Panc1 (cell line): ENCODE measurements at regions not wholly inside any gene's neighbourhood (a gene's known extent, or its start where the extent isn't known, plus 50 kb on each side); places are given as distances from the start of the nearest gene placed in this dataset.

Source experiments
- ATAC-seq: fragments of 200-7000 bp; cut with Tn5 transposase; 2 replicates; pipeline ENCODE4 v1.9.1; 2020; ENCODE audit warnings: mild to moderate bottlenecking, moderate library complexity
- BruUV-seq: library from RNA; stranded (reverse); fragments of 400-500 nt; replicated peaks from 2 replicates; lab custom pipeline; 2021; lab: Mats Ljungman, UMichigan
- CTCF ChIA-PET: fragments of 300-600 bp; sonication (Branson Sonifier 250); formaldehyde crosslinking; loops from one replicate; lab custom pipeline; 2022; ENCODE audit warnings: antibody characterized with exemption; lab: Charles Lee
- POLR2A ChIA-PET: fragments of 300-600 bp; sonication (Branson Sonifier 250); formaldehyde crosslinking; loops from one replicate; lab custom pipeline; 2022; ENCODE audit warnings: antibody characterized with exemption; lab: Charles Lee
- DNase-seq: peaks from one replicate; pipeline ENCODE4 v3.0.0-alpha.2; 2010; ENCODE audit warnings: low read depth, low spot score
- H3K27ac ChIP-seq: 2 replicates; pipeline ENCODE4 v1.5.1; 2011; ENCODE audit warnings: mild to moderate bottlenecking, low read length, inconsistent platforms
- H3K27me3 ChIP-seq: fragments of 200-500 bp; sonication (Bioruptor generic); 2 replicates; pipeline ENCODE4 v1.6.0; 2014; ENCODE audit warnings: low read length, inconsistent platforms; ENCODE audit not compliant: control insufficient read depth, insufficient read depth
- H3K36me3 ChIP-seq: fragments of 200-500 bp; sonication (Bioruptor generic); 2 replicates; pipeline ENCODE4 v1.5.1; 2014; ENCODE audit warnings: inconsistent platforms, mild to moderate bottlenecking, low read length, moderate library complexity; ENCODE audit not compliant: control insufficient read depth, insufficient read depth
- H3K4me1 ChIP-seq: 2 replicates; pipeline ENCODE4 v1.5.1; 2011; ENCODE audit warnings: inconsistent platforms, mild to moderate bottlenecking, low read length, moderate library complexity; ENCODE audit not compliant: control insufficient read depth, insufficient read depth
- H3K4me3 ChIP-seq, 2 experiments: 2 replicates each; pipeline ENCODE4 v1.5.1; 2011 to 2012; ENCODE audit warnings: low read depth in 2 of 2, low read length in 2 of 2, mild to moderate bottlenecking in 2 of 2, inconsistent platforms in 1 of 2, moderate library complexity in 1 of 2
- H3K9me3 ChIP-seq: fragments of 200-500 bp; sonication (Bioruptor generic); 2 replicates; pipeline ENCODE4 v1.5.1; 2014; ENCODE audit warnings: low read depth, mild to moderate bottlenecking, inconsistent platforms, low read length, moderate library complexity; ENCODE audit not compliant: control insufficient read depth, insufficient read depth
- CTCF ChIP-seq: fragments of 450-650 bp; IDR thresholded peaks from 2 replicates; pipeline ENCODE4 v1.5.1; 2017; ENCODE audit warnings: mild to moderate bottlenecking
- POLR2AphosphoS5 ChIP-seq: IDR thresholded peaks from 2 replicates; pipeline ENCODE4 v1.6.1; 2012; ENCODE audit warnings: mild to moderate bottlenecking, low read depth, low read length, moderate library complexity
- REST ChIP-seq, 2 experiments: IDR thresholded peaks; 2 replicates each; pipeline ENCODE4 v1.6.1; 2011 to 2012; ENCODE audit warnings: low read depth in 2 of 2, control low read depth in 1 of 2, low read length in 1 of 2, mild to moderate bottlenecking in 1 of 2, moderate library complexity in 1 of 2; ENCODE audit not compliant: insufficient read depth in 1 of 2
- SIN3A ChIP-seq: IDR thresholded peaks from 2 replicates; pipeline ENCODE4 v1.6.1; 2012; ENCODE audit warnings: low read depth, mild to moderate bottlenecking, low read length, moderate library complexity, borderline replicate concordance; ENCODE audit not compliant: insufficient read depth
- TCF7L2 ChIP-seq: IDR thresholded peaks from 2 replicates; pipeline ENCODE4 v1.6.1; 2011; ENCODE audit warnings: mild to moderate bottlenecking, low read depth, low read length, inconsistent platforms
- in situ Hi-C: cut with HindIII; loops from 2 replicates; pipeline ENCODE4 v1.10.0; 2016; ENCODE audit warnings: low sequenced_read_pairs, low pct_unique_long_range_greater_than_20kb
- intact Hi-C: fragments of 100-400 bp; cut with micrococcal nuclease; formaldehyde crosslinking; loops from one replicate; pipeline ENCODE4 v1.10.0; 2022; ENCODE audit not compliant: unreplicated experiment

GRCh38 chr14:73796893-73797542 lies 54.6 kb upstream of the PTGR2 start:
- intact Hi-C loops (no loop called here), in situ Hi-C loops (no loop called here)
- no TSS peak for BruUV-seq
- ChIA-PET CTCF (no interaction called here), POLR2A (interaction anchor here (0.6 kb wide), 1 partner anchor 70 kb away, joined by 4 read pairs; no protein-coding TSS in a partner anchor)
- Histone ChIP-seq H3K4me1 (peaks cover 7% of the 10 kb centered on the region; the same call in 1 of the 2 replicates), H3K9me3 (no peaks in the 10 kb centered on the region), H3K4me3 (no peak overlapping the region), H3K36me3 (no peaks in the 10 kb centered on the region), H3K27me3 (no peaks in the 10 kb centered on the region), H3K27ac (peak overlapping the region; percentile 40; the same call in 1 of the 2 replicates)
- no peak for DNase-seq
- ATAC-seq, result no peak
- TF ChIP-seq POLR2AphosphoS5, result no peak
- TF ChIP-seq REST (IDR thresholded peaks at IDR 0.05; ENCODE audit: insufficient read depth in 1 of 2, low read depth in 2 of 2, low read length in 1 of 2), result no peak
- TF ChIP-seq SIN3A, result no peak
- no peak for TF ChIP-seq CTCF
- no peak for TF ChIP-seq TCF7L2

DNA sequence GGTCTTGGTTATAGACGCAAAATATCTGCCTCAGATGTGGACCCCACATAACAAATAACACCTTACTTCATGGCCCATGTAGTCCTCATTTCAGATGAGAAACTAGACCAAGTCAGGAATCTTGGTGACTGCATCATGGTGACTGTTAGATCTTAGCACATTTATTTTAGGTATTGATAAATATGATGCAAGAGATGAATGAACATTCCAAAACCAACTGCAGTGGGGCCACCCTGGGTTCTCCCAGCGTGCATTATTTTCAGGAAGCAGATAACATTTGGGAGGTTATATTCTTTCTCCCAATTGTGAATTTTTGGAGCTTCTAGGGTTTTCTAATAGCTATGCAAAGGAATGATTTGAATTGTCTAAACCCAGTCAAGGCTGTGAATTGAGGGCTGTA lies 55.2 kb upstream of the PTGR2 start:
- ChIA-PET POLR2A (interaction anchor here (0.6 kb wide), 1 partner anchor 71 kb away, joined by 4 read pairs; no protein-coding TSS in a partner anchor), CTCF (no interaction called here)
- Histone ChIP-seq H3K4me3 (no peak overlapping the region), H3K27me3 (no peaks in the 10 kb centered on the region), H3K27ac (0 out of 2 replicates have a peak overlapping the region, but pooled peaks have one; percentile 17), H3K36me3 (no peaks in the 10 kb centered on the region), H3K4me1 (peaks cover 7% of the 10 kb centered on the region; the same call in 1 of the 2 replicates), H3K9me3 (no peaks in the 10 kb centered on the region)
- intact Hi-C loops, result no loop called here
- no peak for DNase-seq
- TF ChIP-seq POLR2AphosphoS5 (no peak), SIN3A (no peak), REST (IDR thresholded peaks at IDR 0.05; ENCODE audit: insufficient read depth in 1 of 2, low read depth in 2 of 2, low read length in 1 of 2) (no peak), CTCF (no peak), TCF7L2 (no peak)
- no peak for ATAC-seq
- in situ Hi-C loops, result no loop called here
- BruUV-seq, result no TSS peak
